SK-N-SH treated with all-trans-retinoic acid at 6 μM for 48 hours (cell line): ENCODE measurements at regions not wholly inside any gene's neighbourhood (a gene's known extent, or its start where the extent isn't known, plus 50 kb on each side); places are given as distances from the start of the nearest gene placed in this dataset.

ENCODE experiments used
- ATAC-seq: fragments of 200-7000 bp; cut with Tn5 transposase; 3 replicates; pipeline ENCODE4 v1.9.1; 2020; ENCODE audit warnings: mild to moderate bottlenecking, moderate library complexity
- ARNTL ChIP-seq: fragments of 450-650 bp; formaldehyde crosslinking; IDR thresholded peaks from 2 replicates; pipeline ENCODE4 v1.5.0; 2020; ENCODE audit warnings: low read depth, mild to moderate bottlenecking, moderate library complexity, borderline replicate concordance
- BACH2 ChIP-seq: fragments of 250-450 bp; sonication (Bioruptor Pico); IDR thresholded peaks from 2 replicates; pipeline ENCODE4 v1.9.0; 2021; ENCODE audit warnings: mild to moderate bottlenecking, borderline replicate concordance
- CSDC2 ChIP-seq: fragments of 250-450 bp; sonication (Bioruptor Pico); IDR thresholded peaks from 2 replicates; pipeline ENCODE4 v1.5.0; 2020; ENCODE audit warnings: mild to moderate bottlenecking, moderate library complexity
- GLIS3 ChIP-seq: fragments of 250-450 bp; sonication (Bioruptor Pico); IDR thresholded peaks from 2 replicates; pipeline ENCODE4 v1.5.0; 2020; ENCODE audit warnings: mild to moderate bottlenecking, moderate library complexity
- ISL1 ChIP-seq: fragments of 250-450 bp; sonication (Bioruptor Pico); IDR thresholded peaks from 2 replicates; pipeline ENCODE4 v2.1.2; 2022; ENCODE audit warnings: mild to moderate bottlenecking, moderate library complexity
- OSR1 ChIP-seq: fragments of 250-450 bp; sonication (Bioruptor Pico); IDR thresholded peaks from 2 replicates; pipeline ENCODE4 v1.8.0; 2022; ENCODE audit warnings: moderate library complexity, mild to moderate bottlenecking, inconsistent platforms
- PPARA ChIP-seq: fragments of 250-450 bp; sonication (Bioruptor Pico); IDR thresholded peaks from 2 replicates; pipeline ENCODE4 v1.5.0; 2020; ENCODE audit warnings: mild to moderate bottlenecking, borderline replicate concordance
- RARB ChIP-seq: fragments of 250-450 bp; sonication (Bioruptor Pico); IDR thresholded peaks from 2 replicates; pipeline ENCODE4 v1.8.0; 2021; ENCODE audit warnings: mild to moderate bottlenecking, moderate library complexity
- SNAI2 ChIP-seq: fragments of 250-450 bp; sonication (Bioruptor Pico); IDR thresholded peaks from 2 replicates; pipeline ENCODE4 v1.5.0; 2020; ENCODE audit warnings: mild to moderate bottlenecking, moderate library complexity
- TCF4 ChIP-seq: fragments of 250-450 bp; sonication (Bioruptor Pico); IDR thresholded peaks from 2 replicates; pipeline ENCODE4 v1.8.0; 2021; ENCODE audit warnings: mild to moderate bottlenecking, moderate library complexity, borderline replicate concordance
- TOX ChIP-seq: fragments of 250-450 bp; sonication (Bioruptor Pico); IDR thresholded peaks from 2 replicates; pipeline ENCODE4 v1.8.0; 2021; ENCODE audit warnings: mild to moderate bottlenecking, moderate library complexity, borderline replicate concordance
- ZC3H10 ChIP-seq: fragments of 250-450 bp; sonication (Bioruptor Pico); IDR thresholded peaks from 2 replicates; pipeline ENCODE4 v1.5.1; 2021; ENCODE audit warnings: mild to moderate bottlenecking, moderate library complexity
- ZFP3 ChIP-seq: fragments of 250-450 bp; sonication (Bioruptor Pico); IDR thresholded peaks from 2 replicates; pipeline ENCODE4 v1.5.0; 2020; ENCODE audit warnings: mild to moderate bottlenecking, moderate library complexity
- ZFP30 ChIP-seq: fragments of 450-650 bp; formaldehyde crosslinking; IDR thresholded peaks from 2 replicates; pipeline ENCODE4 v1.5.0; 2022; ENCODE audit warnings: mild to moderate bottlenecking, moderate library complexity
- ZNF565 ChIP-seq: fragments of 450-650 bp; formaldehyde crosslinking; conservative IDR thresholded peaks from 2 replicates; pipeline ENCODE4 v1.5.0; 2020; ENCODE audit warnings: low read depth, mild to moderate bottlenecking, moderate library complexity
- ZNF70 ChIP-seq: fragments of 450-650 bp; formaldehyde crosslinking; IDR thresholded peaks from 2 replicates; pipeline ENCODE4 v1.5.0; 2020; ENCODE audit warnings: mild to moderate bottlenecking, moderate library complexity
- TF ChIP-seq, protein P1 (sequence below): fragments of 250-450 bp; sonication (Bioruptor Pico); IDR thresholded peaks from 2 replicates; pipeline ENCODE4 v1.8.0; 2020; ENCODE audit warnings: mild to moderate bottlenecking, moderate library complexity, borderline replicate concordance
- TF ChIP-seq, protein P2 (sequence below): fragments of 250-450 bp; sonication (Bioruptor Pico); IDR thresholded peaks from 2 replicates; pipeline ENCODE4 v1.5.1; 2021; ENCODE audit warnings: mild to moderate bottlenecking, moderate library complexity
- TF ChIP-seq, protein P3 (sequence below): fragments of 250-450 bp; sonication (Bioruptor Pico); IDR thresholded peaks from 2 replicates; pipeline ENCODE4 v1.5.0; 2020; ENCODE audit warnings: mild to moderate bottlenecking, moderate library complexity
- TF ChIP-seq, protein P4 (sequence below): fragments of 250-450 bp; sonication (Bioruptor Pico); IDR thresholded peaks from 2 replicates; pipeline ENCODE4 v1.5.1; 2020; ENCODE audit warnings: low read depth, mild to moderate bottlenecking, moderate library complexity
- TF ChIP-seq, protein P5 (sequence below): fragments of 250-450 bp; sonication (Bioruptor Pico); IDR thresholded peaks from 2 replicates; pipeline ENCODE4 v1.8.0; 2021; ENCODE audit warnings: low read depth, mild to moderate bottlenecking, moderate library complexity, borderline replicate concordance

DNA sequence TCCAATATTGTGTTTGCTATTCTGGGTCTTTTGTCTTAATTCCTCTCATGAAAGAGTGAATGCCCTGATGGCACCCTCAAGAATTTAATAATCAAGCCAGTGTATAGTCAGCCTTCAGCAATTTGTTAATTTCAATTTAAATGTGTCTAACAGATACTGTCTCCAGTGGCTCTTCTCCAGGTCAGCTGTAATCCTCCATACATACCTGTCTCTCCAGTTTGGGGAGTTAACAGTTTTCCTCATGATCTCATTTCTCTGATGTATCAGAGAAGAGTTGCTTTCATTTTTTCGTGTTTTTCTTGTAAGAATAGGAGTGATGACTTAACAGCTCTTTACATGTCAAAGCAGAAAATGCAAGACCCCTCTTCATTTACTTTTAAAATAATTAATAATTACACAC is 500.3 kb upstream of the RORB start (continued):
- TF ChIP-seq, protein P1, sequence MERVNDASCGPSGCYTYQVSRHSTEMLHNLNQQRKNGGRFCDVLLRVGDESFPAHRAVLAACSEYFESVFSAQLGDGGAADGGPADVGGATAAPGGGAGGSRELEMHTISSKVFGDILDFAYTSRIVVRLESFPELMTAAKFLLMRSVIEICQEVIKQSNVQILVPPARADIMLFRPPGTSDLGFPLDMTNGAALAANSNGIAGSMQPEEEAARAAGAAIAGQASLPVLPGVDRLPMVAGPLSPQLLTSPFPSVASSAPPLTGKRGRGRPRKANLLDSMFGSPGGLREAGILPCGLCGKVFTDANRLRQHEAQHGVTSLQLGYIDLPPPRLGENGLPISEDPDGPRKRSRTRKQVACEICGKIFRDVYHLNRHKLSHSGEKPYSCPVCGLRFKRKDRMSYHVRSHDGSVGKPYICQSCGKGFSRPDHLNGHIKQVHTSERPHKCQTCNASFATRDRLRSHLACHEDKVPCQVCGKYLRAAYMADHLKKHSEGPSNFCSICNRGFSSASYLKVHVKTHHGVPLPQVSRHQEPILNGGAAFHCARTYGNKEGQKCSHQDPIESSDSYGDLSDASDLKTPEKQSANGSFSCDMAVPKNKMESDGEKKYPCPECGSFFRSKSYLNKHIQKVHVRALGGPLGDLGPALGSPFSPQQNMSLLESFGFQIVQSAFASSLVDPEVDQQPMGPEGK (CRISPR knock-in tag), result no peak
- TF ChIP-seq BACH2 (CRISPR knock-in tag), result no peak
- TF ChIP-seq TCF4 (CRISPR knock-in tag), result no peak
- TF ChIP-seq ZFP30 (CRISPR knock-in tag), result no peak

DNA sequence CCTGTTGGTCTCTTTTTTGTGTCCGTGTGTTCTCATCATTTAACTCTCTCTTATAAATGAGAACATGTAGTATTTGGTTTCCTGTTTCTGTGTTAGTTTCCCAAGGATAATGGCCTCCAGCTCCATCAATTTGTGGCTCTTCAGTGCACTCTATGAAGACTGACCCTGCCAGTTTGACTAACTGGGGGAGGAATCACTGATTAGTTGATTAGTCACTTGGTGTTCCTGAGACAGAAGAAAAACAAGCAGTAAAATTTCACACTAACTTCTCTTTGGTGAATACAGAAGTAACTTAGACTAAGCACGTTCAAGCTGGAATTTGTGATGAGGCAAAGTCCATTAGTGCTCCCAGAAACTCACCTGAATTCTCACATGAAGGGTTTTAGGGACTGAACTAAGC is 495.8 kb upstream of the RORB start:
- no peak for ATAC-seq
- TF ChIP-seq, protein P2, sequence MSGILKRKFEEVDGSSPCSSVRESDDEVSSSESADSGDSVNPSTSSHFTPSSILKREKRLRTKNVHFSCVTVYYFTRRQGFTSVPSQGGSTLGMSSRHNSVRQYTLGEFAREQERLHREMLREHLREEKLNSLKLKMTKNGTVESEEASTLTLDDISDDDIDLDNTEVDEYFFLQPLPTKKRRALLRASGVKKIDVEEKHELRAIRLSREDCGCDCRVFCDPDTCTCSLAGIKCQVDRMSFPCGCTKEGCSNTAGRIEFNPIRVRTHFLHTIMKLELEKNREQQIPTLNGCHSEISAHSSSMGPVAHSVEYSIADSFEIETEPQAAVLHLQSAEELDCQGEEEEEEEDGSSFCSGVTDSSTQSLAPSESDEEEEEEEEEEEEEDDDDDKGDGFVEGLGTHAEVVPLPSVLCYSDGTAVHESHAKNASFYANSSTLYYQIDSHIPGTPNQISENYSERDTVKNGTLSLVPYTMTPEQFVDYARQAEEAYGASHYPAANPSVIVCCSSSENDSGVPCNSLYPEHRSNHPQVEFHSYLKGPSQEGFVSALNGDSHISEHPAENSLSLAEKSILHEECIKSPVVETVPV (CRISPR knock-in tag), result no peak
- TF ChIP-seq BACH2 (CRISPR knock-in tag), result no peak
- TF ChIP-seq, protein P1 (CRISPR knock-in tag), result no peak
- TF ChIP-seq, protein P3, sequence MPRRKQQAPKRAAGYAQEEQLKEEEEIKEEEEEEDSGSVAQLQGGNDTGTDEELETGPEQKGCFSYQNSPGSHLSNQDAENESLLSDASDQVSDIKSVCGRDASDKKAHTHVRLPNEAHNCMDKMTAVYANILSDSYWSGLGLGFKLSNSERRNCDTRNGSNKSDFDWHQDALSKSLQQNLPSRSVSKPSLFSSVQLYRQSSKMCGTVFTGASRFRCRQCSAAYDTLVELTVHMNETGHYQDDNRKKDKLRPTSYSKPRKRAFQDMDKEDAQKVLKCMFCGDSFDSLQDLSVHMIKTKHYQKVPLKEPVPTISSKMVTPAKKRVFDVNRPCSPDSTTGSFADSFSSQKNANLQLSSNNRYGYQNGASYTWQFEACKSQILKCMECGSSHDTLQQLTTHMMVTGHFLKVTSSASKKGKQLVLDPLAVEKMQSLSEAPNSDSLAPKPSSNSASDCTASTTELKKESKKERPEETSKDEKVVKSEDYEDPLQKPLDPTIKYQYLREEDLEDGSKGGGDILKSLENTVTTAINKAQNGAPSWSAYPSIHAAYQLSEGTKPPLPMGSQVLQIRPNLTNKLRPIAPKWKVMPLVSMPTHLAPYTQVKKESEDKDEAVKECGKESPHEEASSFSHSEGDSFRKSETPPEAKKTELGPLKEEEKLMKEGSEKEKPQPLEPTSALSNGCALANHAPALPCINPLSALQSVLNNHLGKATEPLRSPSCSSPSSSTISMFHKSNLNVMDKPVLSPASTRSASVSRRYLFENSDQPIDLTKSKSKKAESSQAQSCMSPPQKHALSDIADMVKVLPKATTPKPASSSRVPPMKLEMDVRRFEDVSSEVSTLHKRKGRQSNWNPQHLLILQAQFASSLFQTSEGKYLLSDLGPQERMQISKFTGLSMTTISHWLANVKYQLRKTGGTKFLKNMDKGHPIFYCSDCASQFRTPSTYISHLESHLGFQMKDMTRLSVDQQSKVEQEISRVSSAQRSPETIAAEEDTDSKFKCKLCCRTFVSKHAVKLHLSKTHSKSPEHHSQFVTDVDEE (CRISPR knock-in tag), result no peak
- TF ChIP-seq PPARA (CRISPR knock-in tag), result no peak
- TF ChIP-seq ISL1 (CRISPR knock-in tag), result no peak
- TF ChIP-seq RARB (CRISPR knock-in tag), result no peak
- TF ChIP-seq CSDC2, result no peak
- TF ChIP-seq ARNTL (CRISPR knock-in tag), result no peak
- TF ChIP-seq GLIS3, result no peak
- TF ChIP-seq, protein P4, sequence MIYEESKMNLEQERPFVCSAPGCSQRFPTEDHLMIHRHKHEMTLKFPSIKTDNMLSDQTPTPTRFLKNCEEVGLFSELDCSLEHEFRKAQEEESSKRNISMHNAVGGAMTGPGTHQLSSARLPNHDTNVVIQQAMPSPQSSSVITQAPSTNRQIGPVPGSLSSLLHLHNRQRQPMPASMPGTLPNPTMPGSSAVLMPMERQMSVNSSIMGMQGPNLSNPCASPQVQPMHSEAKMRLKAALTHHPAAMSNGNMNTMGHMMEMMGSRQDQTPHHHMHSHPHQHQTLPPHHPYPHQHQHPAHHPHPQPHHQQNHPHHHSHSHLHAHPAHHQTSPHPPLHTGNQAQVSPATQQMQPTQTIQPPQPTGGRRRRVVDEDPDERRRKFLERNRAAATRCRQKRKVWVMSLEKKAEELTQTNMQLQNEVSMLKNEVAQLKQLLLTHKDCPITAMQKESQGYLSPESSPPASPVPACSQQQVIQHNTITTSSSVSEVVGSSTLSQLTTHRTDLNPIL, result no peak
- TF ChIP-seq, protein P5, sequence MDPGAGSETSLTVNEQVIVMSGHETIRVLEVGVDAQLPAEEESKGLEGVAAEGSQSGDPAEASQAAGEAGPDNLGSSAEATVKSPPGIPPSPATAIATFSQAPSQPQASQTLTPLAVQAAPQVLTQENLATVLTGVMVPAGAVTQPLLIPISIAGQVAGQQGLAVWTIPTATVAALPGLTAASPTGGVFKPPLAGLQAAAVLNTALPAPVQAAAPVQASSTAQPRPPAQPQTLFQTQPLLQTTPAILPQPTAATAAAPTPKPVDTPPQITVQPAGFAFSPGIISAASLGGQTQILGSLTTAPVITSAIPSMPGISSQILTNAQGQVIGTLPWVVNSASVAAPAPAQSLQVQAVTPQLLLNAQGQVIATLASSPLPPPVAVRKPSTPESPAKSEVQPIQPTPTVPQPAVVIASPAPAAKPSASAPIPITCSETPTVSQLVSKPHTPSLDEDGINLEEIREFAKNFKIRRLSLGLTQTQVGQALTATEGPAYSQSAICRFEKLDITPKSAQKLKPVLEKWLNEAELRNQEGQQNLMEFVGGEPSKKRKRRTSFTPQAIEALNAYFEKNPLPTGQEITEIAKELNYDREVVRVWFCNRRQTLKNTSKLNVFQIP (CRISPR knock-in tag), result no peak
- TF ChIP-seq ZC3H10 (CRISPR knock-in tag), result no peak
- no peak for TF ChIP-seq ZFP3 (CRISPR knock-in tag)
- no peak for TF ChIP-seq ZNF565 (CRISPR knock-in tag)
- no peak for TF ChIP-seq SNAI2
- no peak for TF ChIP-seq ZNF70 (CRISPR knock-in tag)
- no peak for TF ChIP-seq OSR1 (CRISPR knock-in tag)
- TF ChIP-seq ZFP30 (CRISPR knock-in tag), result no peak
- no peak for TF ChIP-seq TOX (CRISPR knock-in tag)
